GM23338 (cell line): ENCODE measurements at regions not wholly inside any gene's neighbourhood (a gene's known extent, or its start where the extent isn't known, plus 50 kb on each side); places are given as distances from the start of the nearest gene placed in this dataset.

Source experiments
- ATAC-seq: fragments of 200-7000 bp; cut with Tn5 transposase; 3 replicates; pipeline ENCODE4 v1.9.1; 2020
- DNase-seq: peaks from one replicate; pipeline ENCODE4 v3.0.0-alpha.2; 2015; ENCODE audit warnings: low spot score
- H2AFZ ChIP-seq: fragments of 200-600 bp; sonication (generic); 2 replicates; pipeline ENCODE4 v1.8.0; 2016; ENCODE audit warnings: antibody characterized with exemption, mild to moderate bottlenecking, moderate library complexity
- H3F3A ChIP-seq: fragments of 200-600 bp; sonication (generic); replicated peaks from 2 replicates; pipeline ENCODE4 v1.8.0; 2017; ENCODE audit warnings: antibody characterized with exemption, mixed run types, low read depth
- H3K27ac ChIP-seq: fragments of 200-600 bp; sonication (generic); 2 replicates; pipeline ENCODE4 v1.6.1; 2016; ENCODE audit warnings: low read depth
- H3K27me3 ChIP-seq: fragments of 200-600 bp; sonication (generic); 2 replicates; pipeline ENCODE4 v1.8.0; 2016; ENCODE audit warnings: mild to moderate bottlenecking, mixed run types, moderate library complexity; ENCODE audit not compliant: insufficient read depth
- H3K36me3 ChIP-seq: fragments of 200-600 bp; sonication (generic); 2 replicates; pipeline ENCODE4 v1.8.0; 2016; ENCODE audit warnings: mild to moderate bottlenecking; ENCODE audit not compliant: insufficient read depth
- H3K4me1 ChIP-seq: fragments of 200-600 bp; sonication (generic); 2 replicates; pipeline ENCODE4 v1.8.0; 2016; ENCODE audit warnings: mild to moderate bottlenecking, moderate library complexity; ENCODE audit not compliant: insufficient read depth
- H3K4me2 ChIP-seq: fragments of 200-600 bp; sonication (generic); 2 replicates; pipeline ENCODE4 v1.7.1; 2017; ENCODE audit warnings: mixed run types
- H3K4me3 ChIP-seq: fragments of 200-600 bp; sonication (generic); 2 replicates; pipeline ENCODE4 v1.6.1; 2016; ENCODE audit warnings: mixed run types
- H3K79me2 ChIP-seq: fragments of 200-600 bp; sonication (generic); replicated peaks from 2 replicates; pipeline ENCODE4 v1.8.0; 2017; ENCODE audit warnings: mild to moderate bottlenecking; ENCODE audit not compliant: insufficient read depth
- H3K9me2 ChIP-seq: fragments of 200-600 bp; sonication (generic); 2 replicates; pipeline ENCODE4 v1.8.0; 2017; ENCODE audit not compliant: insufficient read depth
- H4K20me1 ChIP-seq: fragments of 200-600 bp; sonication (generic); replicated peaks from 2 replicates; pipeline ENCODE4 v1.8.0; 2017; ENCODE audit warnings: mild to moderate bottlenecking; ENCODE audit not compliant: insufficient read depth
- H3K27ac Mint-ChIP-seq: 2 replicates; pipeline ENCODE4 v1.8.0; 2020; ENCODE audit warnings: inconsistent platforms, mild to moderate bottlenecking, moderate library complexity, mixed read lengths
- H3K27me3 Mint-ChIP-seq: 3 replicates; pipeline ENCODE4 v1.8.0; 2022; ENCODE audit warnings: low read depth, mild to moderate bottlenecking, moderate library complexity, mixed read lengths, inconsistent platforms; ENCODE audit not compliant: insufficient read depth, poor library complexity
- H3K36me3 Mint-ChIP-seq: 3 replicates; pipeline ENCODE4 v1.8.0; 2021; ENCODE audit warnings: low read depth, mild to moderate bottlenecking, inconsistent platforms, moderate library complexity, mixed read lengths
- H3K4me1 Mint-ChIP-seq: 3 replicates; pipeline ENCODE4 v1.8.0; 2020; ENCODE audit warnings: mild to moderate bottlenecking, inconsistent platforms, mixed read lengths
- H3K4me3 Mint-ChIP-seq: 3 replicates; pipeline ENCODE4 v1.8.0; 2021; ENCODE audit warnings: moderate library complexity, mild to moderate bottlenecking, inconsistent platforms, mixed read lengths
- H3K9me3 Mint-ChIP-seq: 3 replicates; pipeline ENCODE4 v1.8.0; 2020; ENCODE audit warnings: moderate library complexity, mild to moderate bottlenecking, inconsistent platforms, mixed read lengths
- CREB1 ChIP-seq: fragments of 250-450 bp; sonication (Bioruptor Pico); IDR thresholded peaks from 2 replicates; pipeline ENCODE4 v1.5.0; 2020; ENCODE audit warnings: low read depth, mild to moderate bottlenecking, moderate library complexity
- EZH2 ChIP-seq: fragments of 200-600 bp; sonication (generic); IDR thresholded peaks from one replicate; pipeline ENCODE4 v1.8.0; 2017; ENCODE audit warnings: antibody characterized with exemption, mild to moderate bottlenecking, low read depth; ENCODE audit not compliant: unreplicated experiment
- EZH2phosphoT487 ChIP-seq: fragments of 200-600 bp; sonication (generic); IDR thresholded peaks from one replicate; pipeline ENCODE4 v1.8.1; 2018; ENCODE audit warnings: antibody characterized with exemption; ENCODE audit not compliant: unreplicated experiment
- JUNB ChIP-seq: IDR thresholded peaks from one replicate; pipeline ENCODE4 v1.6.1; 2016; ENCODE audit warnings: antibody characterized with exemption; ENCODE audit not compliant: unreplicated experiment
- NANOG ChIP-seq: IDR thresholded peaks from 2 replicates; pipeline ENCODE4 v1.6.1; 2016; ENCODE audit warnings: antibody characterized with exemption, borderline replicate concordance
- POLR2AphosphoS5 ChIP-seq: IDR thresholded peaks from 2 replicates; pipeline ENCODE4 v1.6.1; 2016; ENCODE audit warnings: antibody characterized with exemption, low read depth
- STAT1 ChIP-seq: IDR thresholded peaks from one replicate; pipeline ENCODE4 v1.6.1; 2016; ENCODE audit warnings: antibody characterized with exemption; ENCODE audit not compliant: unreplicated experiment
- ZNF114 ChIP-seq: fragments of 250-450 bp; sonication (Bioruptor Pico); IDR thresholded peaks from 2 replicates; pipeline ENCODE4 v1.5.0; 2020; ENCODE audit warnings: mild to moderate bottlenecking, moderate library complexity
- ZNF331 ChIP-seq: fragments of 250-450 bp; sonication (Bioruptor Pico); IDR thresholded peaks from 2 replicates; pipeline ENCODE4 v1.5.0; 2020; ENCODE audit warnings: low read depth, mild to moderate bottlenecking, moderate library complexity
- TF ChIP-seq, protein P1 (sequence below): IDR thresholded peaks from 2 replicates; pipeline ENCODE4 v1.6.1; 2016; ENCODE audit warnings: antibody characterized with exemption
- TF ChIP-seq, protein P2 (sequence below), 2 experiments: fragments of 200-600 bp in 1 of 2; sonication (generic) in 1 of 2; conservative IDR thresholded peaks; 2 replicates each; pipeline versions ENCODE4 v1.5.1 to v1.6.1; 2016 to 2017; ENCODE audit warnings: antibody characterized with exemption in 2 of 2, low read depth in 2 of 2, mild to moderate bottlenecking in 2 of 2, moderate library complexity in 1 of 2
- TF ChIP-seq, protein P3 (sequence below): IDR thresholded peaks from one replicate; pipeline ENCODE4 v1.6.1; 2018; ENCODE audit warnings: antibody characterized with exemption; ENCODE audit not compliant: unreplicated experiment

DNA sequence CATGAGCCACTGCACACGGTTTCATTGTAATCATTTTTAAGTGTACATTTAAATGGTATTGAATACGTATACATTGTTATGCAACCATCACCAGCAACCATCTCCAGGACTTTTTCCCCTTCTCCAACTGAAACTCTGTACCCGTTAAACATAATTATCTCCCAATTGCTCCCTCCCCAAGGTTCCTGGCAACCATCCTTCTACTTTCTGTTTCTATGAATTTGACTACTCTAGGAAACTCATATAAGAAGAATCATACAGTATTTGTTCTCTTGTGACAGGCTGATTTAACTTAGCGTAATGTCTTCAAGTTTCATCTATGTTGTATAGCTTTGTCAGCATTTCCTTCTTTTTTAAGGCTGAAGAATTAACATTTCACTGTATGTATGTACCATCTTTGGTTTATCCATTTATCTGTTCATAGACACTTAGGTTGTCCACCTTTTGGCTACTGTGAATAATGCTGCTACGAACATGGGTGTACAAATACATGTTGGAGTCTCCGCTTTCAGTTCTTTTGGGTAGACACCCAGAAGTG, 223.1 kb downstream of the EFCAB11 start:
- DNase-seq = no peak
- Mint-ChIP-seq H3K27me3 (peaks cover 3% of the 10 kb centered on the region), H3K27ac (no peak overlapping the region), H3K4me3 (no peak overlapping the region), H3K36me3 (no peaks in the 10 kb centered on the region), H3K9me3 (no peaks in the 10 kb centered on the region), H3K4me1 (no peaks in the 10 kb centered on the region)
- Histone ChIP-seq H3F3A (no peaks in the 10 kb centered on the region), H3K27me3 (no peaks in the 10 kb centered on the region), H4K20me1 (no peaks in the 10 kb centered on the region), H3K36me3 (no peaks in the 10 kb centered on the region), H3K79me2 (no peaks in the 10 kb centered on the region), H3K9me2 (peaks cover 4% of the 10 kb centered on the region; the same call in 1 of the 2 replicates), H3K27ac (no peak overlapping the region), H3K4me1 (no peaks in the 10 kb centered on the region), H2AFZ (no peak overlapping the region), H3K4me2 (no peak overlapping the region), H3K4me3 (no peak overlapping the region)
- ATAC-seq = no peak
- TF ChIP-seq NANOG = no peak

DNA sequence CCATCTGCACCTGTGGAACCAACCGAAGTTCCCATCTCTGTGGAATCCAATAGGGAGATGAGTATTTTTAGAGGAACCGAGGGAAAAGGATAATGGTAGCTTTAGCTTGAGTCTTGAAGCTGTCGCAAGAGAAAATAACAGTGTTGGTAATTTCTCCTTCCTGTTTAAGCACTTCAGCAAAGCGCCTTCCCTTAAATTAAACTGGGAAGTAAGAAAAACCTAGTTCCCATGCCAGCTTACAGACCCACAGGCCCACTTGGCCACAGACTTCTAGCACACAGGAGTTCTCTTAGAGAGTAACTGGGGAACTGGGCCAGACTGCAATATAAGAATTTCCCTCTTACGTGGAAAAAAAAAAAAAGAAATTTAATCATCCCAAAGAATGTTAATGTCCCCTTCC, 223.8 kb downstream of the EFCAB11 start:
- Histone ChIP-seq H3K9me2 (peaks cover 4% of the 10 kb centered on the region; the same call in 1 of the 2 replicates), H3F3A (no peaks in the 10 kb centered on the region), H2AFZ (peak overlapping the region; percentile 28; the same call in 1 of the 2 replicates), H3K4me1 (no peaks in the 10 kb centered on the region), H3K27me3 (no peaks in the 10 kb centered on the region), H4K20me1 (no peaks in the 10 kb centered on the region), H3K27ac (no peak overlapping the region), H3K79me2 (no peaks in the 10 kb centered on the region), H3K4me3 (no peak overlapping the region), H3K4me2 (no peak overlapping the region), H3K36me3 (no peaks in the 10 kb centered on the region)
- no peaks in the 10 kb centered on the region for H3K36me3 Mint-ChIP-seq
- no peak for ATAC-seq
- H3K4me3 Mint-ChIP-seq = no peak overlapping the region
- no peaks in the 10 kb centered on the region for H3K4me1 Mint-ChIP-seq
- no peak overlapping the region for H3K27ac Mint-ChIP-seq
- H3K9me3 Mint-ChIP-seq = no peaks in the 10 kb centered on the region
- H3K27me3 Mint-ChIP-seq = peaks cover 3% of the 10 kb centered on the region
- no peak for DNase-seq
- TF ChIP-seq ZNF114 (no peak), NANOG (no peak), CREB1 (CRISPR knock-in tag) (no peak), STAT1 (no peak), ZNF331 (CRISPR knock-in tag) (no peak), JUNB (no peak), EZH2phosphoT487 (no peak), POLR2AphosphoS5 (no peak), EZH2 (no peak)
- TF ChIP-seq, protein P1, sequence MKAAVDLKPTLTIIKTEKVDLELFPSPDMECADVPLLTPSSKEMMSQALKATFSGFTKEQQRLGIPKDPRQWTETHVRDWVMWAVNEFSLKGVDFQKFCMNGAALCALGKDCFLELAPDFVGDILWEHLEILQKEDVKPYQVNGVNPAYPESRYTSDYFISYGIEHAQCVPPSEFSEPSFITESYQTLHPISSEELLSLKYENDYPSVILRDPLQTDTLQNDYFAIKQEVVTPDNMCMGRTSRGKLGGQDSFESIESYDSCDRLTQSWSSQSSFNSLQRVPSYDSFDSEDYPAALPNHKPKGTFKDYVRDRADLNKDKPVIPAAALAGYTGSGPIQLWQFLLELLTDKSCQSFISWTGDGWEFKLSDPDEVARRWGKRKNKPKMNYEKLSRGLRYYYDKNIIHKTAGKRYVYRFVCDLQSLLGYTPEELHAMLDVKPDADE = no peak
- TF ChIP-seq, protein P2, sequence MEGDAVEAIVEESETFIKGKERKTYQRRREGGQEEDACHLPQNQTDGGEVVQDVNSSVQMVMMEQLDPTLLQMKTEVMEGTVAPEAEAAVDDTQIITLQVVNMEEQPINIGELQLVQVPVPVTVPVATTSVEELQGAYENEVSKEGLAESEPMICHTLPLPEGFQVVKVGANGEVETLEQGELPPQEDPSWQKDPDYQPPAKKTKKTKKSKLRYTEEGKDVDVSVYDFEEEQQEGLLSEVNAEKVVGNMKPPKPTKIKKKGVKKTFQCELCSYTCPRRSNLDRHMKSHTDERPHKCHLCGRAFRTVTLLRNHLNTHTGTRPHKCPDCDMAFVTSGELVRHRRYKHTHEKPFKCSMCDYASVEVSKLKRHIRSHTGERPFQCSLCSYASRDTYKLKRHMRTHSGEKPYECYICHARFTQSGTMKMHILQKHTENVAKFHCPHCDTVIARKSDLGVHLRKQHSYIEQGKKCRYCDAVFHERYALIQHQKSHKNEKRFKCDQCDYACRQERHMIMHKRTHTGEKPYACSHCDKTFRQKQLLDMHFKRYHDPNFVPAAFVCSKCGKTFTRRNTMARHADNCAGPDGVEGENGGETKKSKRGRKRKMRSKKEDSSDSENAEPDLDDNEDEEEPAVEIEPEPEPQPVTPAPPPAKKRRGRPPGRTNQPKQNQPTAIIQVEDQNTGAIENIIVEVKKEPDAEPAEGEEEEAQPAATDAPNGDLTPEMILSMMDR (conservative IDR thresholded peaks at IDR 0.05; ENCODE audit: low read depth in 2 of 2) = no peak
- TF ChIP-seq, protein P3, sequence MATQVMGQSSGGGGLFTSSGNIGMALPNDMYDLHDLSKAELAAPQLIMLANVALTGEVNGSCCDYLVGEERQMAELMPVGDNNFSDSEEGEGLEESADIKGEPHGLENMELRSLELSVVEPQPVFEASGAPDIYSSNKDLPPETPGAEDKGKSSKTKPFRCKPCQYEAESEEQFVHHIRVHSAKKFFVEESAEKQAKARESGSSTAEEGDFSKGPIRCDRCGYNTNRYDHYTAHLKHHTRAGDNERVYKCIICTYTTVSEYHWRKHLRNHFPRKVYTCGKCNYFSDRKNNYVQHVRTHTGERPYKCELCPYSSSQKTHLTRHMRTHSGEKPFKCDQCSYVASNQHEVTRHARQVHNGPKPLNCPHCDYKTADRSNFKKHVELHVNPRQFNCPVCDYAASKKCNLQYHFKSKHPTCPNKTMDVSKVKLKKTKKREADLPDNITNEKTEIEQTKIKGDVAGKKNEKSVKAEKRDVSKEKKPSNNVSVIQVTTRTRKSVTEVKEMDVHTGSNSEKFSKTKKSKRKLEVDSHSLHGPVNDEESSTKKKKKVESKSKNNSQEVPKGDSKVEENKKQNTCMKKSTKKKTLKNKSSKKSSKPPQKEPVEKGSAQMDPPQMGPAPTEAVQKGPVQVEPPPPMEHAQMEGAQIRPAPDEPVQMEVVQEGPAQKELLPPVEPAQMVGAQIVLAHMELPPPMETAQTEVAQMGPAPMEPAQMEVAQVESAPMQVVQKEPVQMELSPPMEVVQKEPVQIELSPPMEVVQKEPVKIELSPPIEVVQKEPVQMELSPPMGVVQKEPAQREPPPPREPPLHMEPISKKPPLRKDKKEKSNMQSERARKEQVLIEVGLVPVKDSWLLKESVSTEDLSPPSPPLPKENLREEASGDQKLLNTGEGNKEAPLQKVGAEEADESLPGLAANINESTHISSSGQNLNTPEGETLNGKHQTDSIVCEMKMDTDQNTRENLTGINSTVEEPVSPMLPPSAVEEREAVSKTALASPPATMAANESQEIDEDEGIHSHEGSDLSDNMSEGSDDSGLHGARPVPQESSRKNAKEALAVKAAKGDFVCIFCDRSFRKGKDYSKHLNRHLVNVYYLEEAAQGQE = no peak
